Left ventricle myocardium inferior (tissue), 1 donor: ENCODE measurements at regions not wholly inside any gene's neighbourhood (a gene's known extent, or its start where the extent isn't known, plus 50 kb on each side); places are given as distances from the start of the nearest gene placed in this dataset.

Experiments
- DNase-seq: peaks from one replicate; pipeline ENCODE4 v3.0.0-alpha.2; 2020
- H3K27ac ChIP-seq: fragments of 200-600 bp; replicated peaks from 2 replicates; pipeline ENCODE4 v1.8.0; 2021
- H3K27me3 ChIP-seq: fragments of 200-600 bp; 2 replicates; pipeline ENCODE4 v1.8.0; 2021; ENCODE audit warnings: low read depth
- H3K36me3 ChIP-seq: fragments of 200-600 bp; 2 replicates; pipeline ENCODE4 v1.8.0; 2021
- H3K4me1 ChIP-seq: fragments of 200-600 bp; 2 replicates; pipeline ENCODE4 v1.8.0; 2021
- H3K4me3 ChIP-seq: fragments of 200-600 bp; 2 replicates; pipeline ENCODE4 v1.8.0; 2021; ENCODE audit warnings: mild to moderate bottlenecking, moderate library complexity
- H3K9me3 ChIP-seq: fragments of 200-600 bp; replicated peaks from 2 replicates; pipeline ENCODE4 v1.8.0; 2021
- intact Hi-C: fragments of 100-400 bp; cut with micrococcal nuclease; formaldehyde crosslinking; loops from one replicate; pipeline ENCODE4 v1.11.0; 2022
- TF ChIP-seq, protein P1 (sequence below): fragments of 200-600 bp; IDR thresholded peaks from 2 replicates; pipeline ENCODE4 v1.8.0; 2021; ENCODE audit warnings: antibody characterized with exemption, mild to moderate bottlenecking, borderline replicate concordance
- donor health status: DM: no; HTN: yes; CAD: no; lungs with severe emphysema.

DNA sequence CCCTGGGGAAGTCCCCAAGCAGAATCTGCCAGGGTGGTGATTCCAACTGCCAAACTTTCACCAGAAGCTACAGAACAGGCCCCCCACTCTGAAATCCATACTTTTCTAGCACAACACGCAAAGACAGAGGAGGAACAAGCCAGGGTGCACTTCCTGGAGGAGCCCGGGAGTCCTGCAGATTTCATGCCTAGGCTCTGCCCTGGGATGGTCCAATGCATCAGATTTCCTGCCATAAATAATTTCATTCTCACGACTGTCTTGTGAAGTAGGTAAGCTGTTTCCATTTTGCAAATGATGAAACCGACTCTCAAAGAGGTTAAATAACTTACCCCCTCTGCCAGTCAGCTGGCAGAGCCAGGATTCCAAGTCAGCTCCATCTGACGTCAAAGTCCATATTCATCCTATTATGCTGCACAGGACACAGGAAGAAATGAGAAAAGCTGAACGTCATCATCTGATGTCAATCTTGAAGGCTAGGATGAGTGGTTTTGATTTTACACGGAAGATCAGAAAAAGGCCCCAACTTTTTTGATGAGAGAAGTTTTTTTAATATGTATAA lies 134.8 kb upstream of the IGF1R start:
- Histone ChIP-seq H3K27me3 (peaks cover 19% of the 10 kb centered on the region), H3K27ac (no peak overlapping the region), H3K9me3 (no peaks in the 10 kb centered on the region), H3K36me3 (no peaks in the 10 kb centered on the region), H3K4me1 (no peaks in the 10 kb centered on the region), H3K4me3 (no peak overlapping the region)
- TF ChIP-seq, protein P1, sequence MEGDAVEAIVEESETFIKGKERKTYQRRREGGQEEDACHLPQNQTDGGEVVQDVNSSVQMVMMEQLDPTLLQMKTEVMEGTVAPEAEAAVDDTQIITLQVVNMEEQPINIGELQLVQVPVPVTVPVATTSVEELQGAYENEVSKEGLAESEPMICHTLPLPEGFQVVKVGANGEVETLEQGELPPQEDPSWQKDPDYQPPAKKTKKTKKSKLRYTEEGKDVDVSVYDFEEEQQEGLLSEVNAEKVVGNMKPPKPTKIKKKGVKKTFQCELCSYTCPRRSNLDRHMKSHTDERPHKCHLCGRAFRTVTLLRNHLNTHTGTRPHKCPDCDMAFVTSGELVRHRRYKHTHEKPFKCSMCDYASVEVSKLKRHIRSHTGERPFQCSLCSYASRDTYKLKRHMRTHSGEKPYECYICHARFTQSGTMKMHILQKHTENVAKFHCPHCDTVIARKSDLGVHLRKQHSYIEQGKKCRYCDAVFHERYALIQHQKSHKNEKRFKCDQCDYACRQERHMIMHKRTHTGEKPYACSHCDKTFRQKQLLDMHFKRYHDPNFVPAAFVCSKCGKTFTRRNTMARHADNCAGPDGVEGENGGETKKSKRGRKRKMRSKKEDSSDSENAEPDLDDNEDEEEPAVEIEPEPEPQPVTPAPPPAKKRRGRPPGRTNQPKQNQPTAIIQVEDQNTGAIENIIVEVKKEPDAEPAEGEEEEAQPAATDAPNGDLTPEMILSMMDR: no peak
- intact Hi-C loops: no loop called here
- DNase-seq: no peak

DNA sequence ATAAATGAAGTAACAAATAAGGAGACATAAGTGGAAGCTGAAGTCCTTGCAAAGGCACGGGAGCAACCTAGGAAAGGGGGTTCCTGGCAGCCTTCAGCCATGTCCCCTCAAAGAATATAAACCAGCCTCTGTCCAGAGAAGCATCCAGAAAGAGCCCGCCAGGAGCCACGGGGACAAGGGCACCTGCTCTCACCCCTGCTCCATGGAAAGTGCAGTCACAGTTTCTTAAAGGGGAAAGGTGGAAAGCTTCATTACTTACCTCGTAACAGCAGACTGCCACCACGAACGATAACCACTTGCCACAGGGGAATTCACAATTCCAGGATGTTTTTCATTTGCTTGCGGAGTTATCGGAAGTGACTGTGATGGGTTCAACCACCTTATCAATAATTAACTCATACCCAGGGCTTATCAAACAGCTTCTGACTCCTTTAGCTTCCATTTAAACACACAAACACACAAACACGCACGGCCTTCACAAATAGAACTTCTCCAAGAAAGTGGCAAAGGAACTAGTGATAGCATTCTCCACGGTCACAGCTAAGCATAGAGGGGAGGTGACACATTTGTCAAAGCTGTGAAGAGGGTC lies 134.2 kb upstream of the IGF1R start:
- Histone ChIP-seq H3K9me3 (no peaks in the 10 kb centered on the region), H3K4me1 (no peaks in the 10 kb centered on the region), H3K36me3 (no peaks in the 10 kb centered on the region), H3K27me3 (peaks cover 16% of the 10 kb centered on the region), H3K27ac (no peak overlapping the region), H3K4me3 (no peak overlapping the region)
- DNase-seq: no peak
- TF ChIP-seq, protein P1: no peak
- intact Hi-C loops: no loop called here

DNA sequence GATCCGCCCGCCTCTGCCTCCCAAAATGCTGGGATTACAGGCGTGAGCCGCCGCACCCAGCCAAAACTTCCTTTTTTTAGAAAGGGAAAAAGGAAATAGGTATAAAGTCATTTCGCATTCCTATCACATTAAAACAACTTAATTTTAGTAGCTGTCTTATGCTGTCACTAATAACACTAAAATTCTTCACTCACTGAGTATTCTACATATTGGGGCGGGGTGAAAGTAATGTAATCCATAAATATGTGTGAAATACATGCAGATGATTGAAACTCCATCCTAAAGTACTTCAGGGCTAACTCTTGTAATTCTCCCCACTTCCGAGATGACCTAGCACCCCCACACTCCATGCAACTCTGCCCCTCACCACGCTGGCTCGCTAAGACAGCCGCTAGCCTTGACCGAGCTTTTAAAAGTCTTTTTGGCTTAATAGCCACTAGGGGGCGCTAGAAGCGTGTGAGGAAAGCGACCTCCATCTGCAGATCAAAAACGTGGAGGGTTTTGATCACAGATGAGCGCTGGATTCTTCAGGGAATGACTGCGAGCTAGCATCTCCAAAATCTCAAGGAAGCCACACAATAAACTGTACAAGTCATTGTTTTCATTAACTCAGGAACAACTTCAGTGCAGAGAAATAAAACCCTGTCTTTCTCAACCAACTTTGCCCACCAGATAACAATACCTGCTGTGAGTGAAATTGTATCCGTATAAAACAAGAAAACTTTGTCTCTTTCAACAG lies 129.3 kb upstream of the IGF1R start:
- TF ChIP-seq, protein P1: peak; percentile 88
- intact Hi-C loops: loop anchor here (5.0 kb wide), 1 partner anchor 558 kb away; no protein-coding TSS in a partner anchor
- Histone ChIP-seq H3K4me3 (no peak overlapping the region), H3K27ac (no peak overlapping the region), H3K4me1 (no peaks in the 10 kb centered on the region), H3K27me3 (peaks cover 5% of the 10 kb centered on the region), H3K36me3 (no peaks in the 10 kb centered on the region), H3K9me3 (no peaks in the 10 kb centered on the region)
- no peak for DNase-seq

DNA sequence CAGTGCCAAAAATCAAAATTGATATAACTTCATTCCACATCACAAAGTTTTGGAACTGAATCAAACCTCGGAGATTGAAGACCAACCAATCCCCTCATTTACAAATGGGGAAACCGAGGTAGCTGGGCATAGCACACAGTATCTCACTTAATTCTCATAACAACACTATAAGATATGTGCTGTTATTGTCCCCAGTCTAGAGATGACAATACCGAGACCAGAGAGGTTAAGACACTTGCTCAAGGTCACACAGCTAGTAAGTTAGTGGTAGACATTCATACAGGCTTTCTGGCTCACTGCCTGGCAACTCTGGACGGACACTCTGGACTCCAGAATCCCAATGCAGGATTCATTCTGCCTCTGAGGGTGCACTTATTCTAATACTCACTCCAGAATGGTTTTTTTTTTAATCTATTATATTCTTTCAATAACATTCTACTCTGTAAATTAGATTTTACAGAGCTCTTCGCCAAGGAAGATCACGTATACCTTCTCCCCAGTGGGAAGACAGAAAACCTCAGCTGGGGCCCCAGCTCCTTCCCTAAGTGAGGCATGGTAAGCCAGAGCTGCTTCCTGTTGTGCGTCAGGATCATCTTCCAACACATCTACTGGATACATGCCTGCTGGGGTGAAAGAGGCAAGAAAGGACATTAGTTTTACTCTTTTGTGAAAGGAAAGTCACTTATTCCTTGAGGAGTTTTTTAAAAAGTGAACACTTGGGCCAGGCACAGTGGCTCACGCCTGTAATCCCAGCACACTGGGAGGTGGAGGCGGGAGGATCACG lies 128.4 kb upstream of the IGF1R start:
- H3K9me3 ChIP-seq: no peaks in the 10 kb centered on the region

DNA sequence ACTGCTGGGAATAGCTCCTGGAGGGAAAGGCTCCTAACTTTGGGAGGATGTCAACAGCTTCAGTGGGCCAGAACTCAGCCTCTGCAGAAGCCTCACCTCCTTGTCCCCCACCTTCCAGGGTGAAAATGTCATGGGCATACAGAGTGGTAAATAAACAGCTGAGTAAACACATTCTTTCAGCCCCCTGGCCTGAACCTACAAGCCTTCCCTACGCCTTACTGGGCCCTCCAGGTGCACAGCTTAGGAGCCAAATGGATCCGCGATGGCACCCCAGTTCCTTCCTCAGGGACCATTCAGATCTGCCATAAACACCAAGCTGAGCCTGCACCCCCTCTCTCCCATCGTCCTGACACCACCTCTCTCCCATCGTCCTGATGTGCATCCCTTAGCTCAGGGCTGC lies 126.2 kb upstream of the IGF1R start:
- H3K27me3 ChIP-seq: peaks cover 5% of the 10 kb centered on the region
- H3K27ac ChIP-seq: no peak overlapping the region
- no peaks in the 10 kb centered on the region for H3K9me3 ChIP-seq
- no peaks in the 10 kb centered on the region for H3K36me3 ChIP-seq
- no peaks in the 10 kb centered on the region for H3K4me1 ChIP-seq
- no peak overlapping the region for H3K4me3 ChIP-seq
- no peak for DNase-seq
- intact Hi-C loops: no loop called here
- TF ChIP-seq, protein P1: no peak

More for the DNA sequence above, 128.4 kb upstream of the IGF1R start:
- Histone ChIP-seq H3K27ac (no peak overlapping the region), H3K27me3 (peaks cover 5% of the 10 kb centered on the region), H3K4me1 (no peaks in the 10 kb centered on the region), H3K4me3 (no peak overlapping the region), H3K36me3 (no peaks in the 10 kb centered on the region)
- intact Hi-C loops: loop anchor here (5.0 kb wide), 1 partner anchor 557 kb away; no protein-coding TSS in a partner anchor
- TF ChIP-seq, protein P1: no peak
- DNase-seq: no peak
